HFF-Myc (cell line): ENCODE measurements at regions not wholly inside any gene's neighbourhood (a gene's known extent, or its start where the extent isn't known, plus 50 kb on each side); places are given as distances from the start of the nearest gene placed in this dataset.

Experiments
- DNase-seq: peaks from one replicate; pipeline ENCODE4 v3.0.0-alpha.2; 2011; ENCODE audit warnings: low read depth; ENCODE audit errors: extremely low read depth
- H3K4me3 ChIP-seq: replicated peaks from 2 replicates; pipeline ENCODE4 v1.5.1; 2011; ENCODE audit warnings: low read depth, mild to moderate bottlenecking, control low read depth, low read length
- CTCF ChIP-seq: IDR thresholded peaks from 2 replicates; pipeline ENCODE4 v1.5.1; 2012; ENCODE audit warnings: mild to moderate bottlenecking, low read depth, low read length, control low read depth; ENCODE audit errors: missing control alignments

GRCh38 chr18:6590326-6590725 lies 139.2 kb upstream of the ARHGAP28 start:
- no peak overlapping the region for H3K4me3 ChIP-seq
- TF ChIP-seq CTCF, result no peak
- peak; percentile 25 for DNase-seq

GRCh38 chr18:6591491-6591890 lies 138.0 kb upstream of the ARHGAP28 start:
- H3K4me3 ChIP-seq, result no peak overlapping the region
- DNase-seq, result peak; percentile 27
- no peak for TF ChIP-seq CTCF

- H3K4me3 ChIP-seq, result no peak overlapping the region
- no peak for DNase-seq
- TF ChIP-seq CTCF, result no peak
Observed at GRCh38 chr18:6592522-6592921, 137.0 kb upstream of the ARHGAP28 start.

GRCh38 chr18:6593142-6593885 lies 136.2 kb upstream of the ARHGAP28 start:
- no peak overlapping the region for H3K4me3 ChIP-seq
- TF ChIP-seq CTCF, result no peak
- peak; percentile 46 for DNase-seq

- H3K4me3 ChIP-seq, result no peak overlapping the region
- TF ChIP-seq CTCF, result no peak
- no peak for DNase-seq
Observed at GRCh38 chr18:6595666-6596065, 133.8 kb upstream of the ARHGAP28 start.

GRCh38 chr18:6598657-6599056 lies 130.9 kb upstream of the ARHGAP28 start:
- no peak for TF ChIP-seq CTCF
- DNase-seq, result no peak

More at GRCh38 chr18:6598657-6599056, 130.9 kb upstream of the ARHGAP28 start:
- H3K4me3 ChIP-seq, result no peak overlapping the region
